OCI-LY7 (cell line): ENCODE measurements at regions not wholly inside any gene's neighbourhood (a gene's known extent, or its start where the extent isn't known, plus 50 kb on each side); places are given as distances from the start of the nearest gene placed in this dataset.

Experiments used
- BruUV-seq: library from RNA; stranded (reverse); fragments of 400-500 nt; replicated peaks from 2 replicates; lab custom pipeline; 2021; lab: Mats Ljungman, UMichigan
- CTCF ChIA-PET: fragments of 300-600 bp; sonication (Branson Sonifier 250); formaldehyde crosslinking; loops from one replicate; lab custom pipeline; 2022; ENCODE audit warnings: antibody characterized with exemption; ENCODE audit not compliant: unreplicated experiment; lab: Charles Lee
- POLR2A ChIA-PET: fragments of 300-600 bp; sonication (Branson Sonifier 250); formaldehyde crosslinking; loops from one replicate; lab custom pipeline; 2022; ENCODE audit warnings: antibody characterized with exemption; lab: Charles Lee
- DNase-seq: peaks from one replicate; pipeline ENCODE4 v3.0.0-alpha.2; 2015; ENCODE audit warnings: low spot score
- H2AFZ ChIP-seq: fragments of 200-600 bp; sonication (generic), shearing (Covaris generic); 2 replicates; pipeline ENCODE4 v1.6.1; 2014; ENCODE audit warnings: mild to moderate bottlenecking, antibody characterized with exemption, low read length, moderate library complexity
- H3K27ac ChIP-seq: fragments of 200-600 bp; sonication (generic); 2 replicates; pipeline ENCODE4 v1.5.1; 2014; ENCODE audit warnings: mixed run types, low read depth, mild to moderate bottlenecking, moderate library complexity, low read length, inconsistent platforms; ENCODE audit not compliant: poor library complexity, severe bottlenecking
- H3K36me3 ChIP-seq: fragments of 200-600 bp; sonication (generic); 2 replicates; pipeline ENCODE4 v1.6.1; 2014; ENCODE audit warnings: mild to moderate bottlenecking, antibody characterized with exemption, low read length, moderate library complexity, mixed read lengths; ENCODE audit not compliant: insufficient read depth
- H3K4me1 ChIP-seq: fragments of 200-600 bp; sonication (generic); 2 replicates; pipeline ENCODE4 v1.5.1; 2014; ENCODE audit warnings: mild to moderate bottlenecking, low read length; ENCODE audit not compliant: insufficient read depth, poor library complexity, severe bottlenecking
- H3K4me2 ChIP-seq: fragments of 200-600 bp; sonication (generic); 2 replicates; pipeline ENCODE4 v1.6.1; 2014; ENCODE audit warnings: mild to moderate bottlenecking, low read length
- H3K4me3 ChIP-seq: fragments of 200-600 bp; sonication (generic); 2 replicates; pipeline ENCODE4 v1.5.1; 2014; ENCODE audit warnings: mild to moderate bottlenecking, low read depth, low read length; ENCODE audit not compliant: poor library complexity, severe bottlenecking
- H3K79me2 ChIP-seq: fragments of 200-600 bp; sonication (generic); 2 replicates; pipeline ENCODE4 v1.6.1; 2016; ENCODE audit warnings: low read depth, mild to moderate bottlenecking, low read length, moderate library complexity, mixed read lengths; ENCODE audit not compliant: insufficient read depth
- H3K9me2 ChIP-seq: fragments of 200-600 bp; sonication (generic); 2 replicates; pipeline ENCODE4 v1.6.1; 2016; ENCODE audit warnings: mild to moderate bottlenecking, low read length, mixed read lengths; ENCODE audit not compliant: insufficient read depth
- H3K9me3 ChIP-seq: fragments of 200-600 bp; sonication (generic); 2 replicates; pipeline ENCODE4 v1.6.1; 2014; ENCODE audit warnings: mild to moderate bottlenecking, mixed run types, low read length, mixed read lengths
- H4K20me1 ChIP-seq: fragments of 200-600 bp; sonication (generic); 2 replicates; pipeline ENCODE4 v1.6.1; 2014; ENCODE audit warnings: mild to moderate bottlenecking, antibody characterized with exemption, low read length, moderate library complexity, mixed read lengths; ENCODE audit not compliant: insufficient read depth
- EZH2phosphoT487 ChIP-seq: fragments of 200-600 bp; sonication (generic); IDR thresholded peaks from 2 replicates; pipeline ENCODE4 v1.6.1; 2018; ENCODE audit warnings: low read depth, borderline replicate concordance, mild to moderate bottlenecking, mixed run types, antibody characterized with exemption, low read length, moderate library complexity, mixed read lengths
- intact Hi-C: fragments of 100-400 bp; cut with micrococcal nuclease; formaldehyde crosslinking; loops from one replicate; pipeline ENCODE4 v1.10.0; 2022; ENCODE audit not compliant: unreplicated experiment
- TF ChIP-seq, protein P1 (sequence below): fragments of 200-600 bp; sonication (generic); conservative IDR thresholded peaks from 2 replicates; pipeline ENCODE4 v1.5.1; 2014; ENCODE audit warnings: mild to moderate bottlenecking, antibody characterized with exemption, low read length, moderate library complexity, mixed read lengths

DNA sequence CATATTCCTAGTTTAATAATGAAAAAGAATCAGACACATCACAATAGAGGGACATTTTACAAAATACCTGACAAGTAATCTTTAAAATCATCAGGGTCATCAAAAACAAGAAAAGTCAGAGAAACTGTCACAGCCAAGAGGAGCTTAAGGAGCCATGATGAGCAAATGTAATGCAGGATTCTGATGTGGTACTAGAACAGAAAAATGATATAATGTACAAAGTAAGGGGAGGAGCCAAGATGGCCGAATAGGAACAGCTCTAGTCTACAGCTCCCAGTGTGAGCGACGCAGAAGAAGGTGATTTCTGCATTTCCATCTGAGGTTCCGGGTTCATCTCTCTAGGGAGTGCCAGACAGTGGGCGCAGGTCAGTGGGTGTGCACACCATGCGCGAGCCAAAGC lies 198.0 kb upstream of the FAT3 start:
- H3K4me3 ChIP-seq, result no peak overlapping the region
- no TSS peak for BruUV-seq
- no peaks in the 10 kb centered on the region for H4K20me1 ChIP-seq
- no peak for DNase-seq
- H3K9me2 ChIP-seq, result no peaks in the 10 kb centered on the region
- CTCF ChIA-PET, result no interaction called here
- H2AFZ ChIP-seq, result no peak overlapping the region
- H3K27ac ChIP-seq, result no peak overlapping the region
- POLR2A ChIA-PET, result no interaction called here
- no peaks in the 10 kb centered on the region for H3K9me3 ChIP-seq
- H3K36me3 ChIP-seq, result no peaks in the 10 kb centered on the region
- H3K79me2 ChIP-seq, result no peaks in the 10 kb centered on the region
- no peaks in the 10 kb centered on the region for H3K4me1 ChIP-seq
- no peak overlapping the region for H3K4me2 ChIP-seq
- intact Hi-C loops, result no loop called here
- TF ChIP-seq, protein P1, sequence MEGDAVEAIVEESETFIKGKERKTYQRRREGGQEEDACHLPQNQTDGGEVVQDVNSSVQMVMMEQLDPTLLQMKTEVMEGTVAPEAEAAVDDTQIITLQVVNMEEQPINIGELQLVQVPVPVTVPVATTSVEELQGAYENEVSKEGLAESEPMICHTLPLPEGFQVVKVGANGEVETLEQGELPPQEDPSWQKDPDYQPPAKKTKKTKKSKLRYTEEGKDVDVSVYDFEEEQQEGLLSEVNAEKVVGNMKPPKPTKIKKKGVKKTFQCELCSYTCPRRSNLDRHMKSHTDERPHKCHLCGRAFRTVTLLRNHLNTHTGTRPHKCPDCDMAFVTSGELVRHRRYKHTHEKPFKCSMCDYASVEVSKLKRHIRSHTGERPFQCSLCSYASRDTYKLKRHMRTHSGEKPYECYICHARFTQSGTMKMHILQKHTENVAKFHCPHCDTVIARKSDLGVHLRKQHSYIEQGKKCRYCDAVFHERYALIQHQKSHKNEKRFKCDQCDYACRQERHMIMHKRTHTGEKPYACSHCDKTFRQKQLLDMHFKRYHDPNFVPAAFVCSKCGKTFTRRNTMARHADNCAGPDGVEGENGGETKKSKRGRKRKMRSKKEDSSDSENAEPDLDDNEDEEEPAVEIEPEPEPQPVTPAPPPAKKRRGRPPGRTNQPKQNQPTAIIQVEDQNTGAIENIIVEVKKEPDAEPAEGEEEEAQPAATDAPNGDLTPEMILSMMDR, result no peak
- TF ChIP-seq EZH2phosphoT487, result no peak

DNA sequence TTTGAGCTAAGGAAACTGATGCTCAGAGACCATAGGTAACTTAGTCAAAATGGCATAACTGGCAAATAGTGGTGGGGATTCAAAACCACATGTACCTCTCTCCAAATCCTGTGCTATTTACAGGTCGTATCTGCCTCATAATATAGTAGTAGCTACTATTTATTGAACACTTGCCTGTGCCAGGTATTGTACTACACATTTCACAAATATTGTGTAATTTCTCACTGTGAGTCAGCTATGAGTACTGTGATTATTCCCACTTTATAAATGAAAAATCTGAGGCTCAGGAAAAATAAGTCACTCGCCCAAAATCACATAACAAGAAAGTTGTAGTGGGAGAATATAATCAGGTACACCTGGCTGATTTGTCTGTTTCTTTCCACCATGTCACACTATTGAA lies 199.8 kb upstream of the FAT3 start:
- no peak for DNase-seq
- POLR2A ChIA-PET, result no interaction called here
- H3K9me2 ChIP-seq, result no peaks in the 10 kb centered on the region
- H3K4me3 ChIP-seq, result no peak overlapping the region
- no peak overlapping the region for H2AFZ ChIP-seq
- no TSS peak for BruUV-seq
- no peaks in the 10 kb centered on the region for H4K20me1 ChIP-seq
- H3K9me3 ChIP-seq, result no peaks in the 10 kb centered on the region
- H3K36me3 ChIP-seq, result no peaks in the 10 kb centered on the region
- intact Hi-C loops, result no loop called here
- H3K79me2 ChIP-seq, result no peaks in the 10 kb centered on the region
- H3K4me2 ChIP-seq, result no peak overlapping the region
- CTCF ChIA-PET, result no interaction called here
- H3K4me1 ChIP-seq, result no peaks in the 10 kb centered on the region
- TF ChIP-seq EZH2phosphoT487, result no peak
- TF ChIP-seq, protein P1, result no peak
- no peak overlapping the region for H3K27ac ChIP-seq

DNA sequence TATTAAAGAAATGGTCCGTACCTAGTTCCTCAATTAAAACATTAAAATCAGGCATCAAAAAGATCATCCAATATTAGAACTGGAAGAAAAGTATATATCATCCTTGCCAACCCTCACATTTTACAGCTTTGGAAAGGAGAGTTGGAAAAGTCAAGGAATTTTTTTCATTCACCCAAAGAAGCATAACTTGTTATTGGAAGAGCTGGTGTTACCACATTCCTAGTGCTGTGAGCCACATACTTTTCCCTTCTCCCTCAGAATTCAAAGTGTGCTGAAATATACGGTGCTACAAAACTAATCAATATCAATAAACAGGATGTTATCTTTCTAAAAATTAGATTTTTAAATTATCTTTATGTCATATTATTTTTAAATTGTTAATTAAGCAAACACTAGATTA lies 202.1 kb upstream of the FAT3 start:
- no TSS peak for BruUV-seq
- Histone ChIP-seq H3K4me1 (no peaks in the 10 kb centered on the region), H3K27ac (no peak overlapping the region), H3K36me3 (no peaks in the 10 kb centered on the region), H3K4me3 (no peak overlapping the region), H4K20me1 (no peaks in the 10 kb centered on the region), H3K79me2 (no peaks in the 10 kb centered on the region), H3K9me3 (no peaks in the 10 kb centered on the region), H3K9me2 (no peaks in the 10 kb centered on the region), H3K4me2 (no peak overlapping the region), H2AFZ (no peak overlapping the region)
- CTCF ChIA-PET, result no interaction called here
- intact Hi-C loops, result no loop called here
- POLR2A ChIA-PET, result no interaction called here
- no peak for DNase-seq
- TF ChIP-seq EZH2phosphoT487, result no peak
- TF ChIP-seq, protein P1, result no peak
